CD4-positive, alpha-beta T cell treated with Interleukin-4 for 1 hour (primary cell): ENCODE measurements at regions not wholly inside any gene's neighbourhood (a gene's known extent, or its start where the extent isn't known, plus 50 kb on each side); places are given as distances from the start of the nearest gene placed in this dataset.

ENCODE experiments used
- DNase-seq, 2 donors: peaks; one replicate each; pipeline ENCODE4 v3.0.0-alpha.2; 2020 to 2022

GRCh38 chr11:69974528-69974927 is 103.6 kb upstream of the ANO1 start:
- no peak for DNase-seq

- no peak for DNase-seq
These were observed 102.3 kb upstream of the ANO1 start for GRCh38 chr11:69975822-69976221.

GRCh38 chr11:69976794-69977193 is 101.3 kb upstream of the ANO1 start:
- DNase-seq = no peak

DNA sequence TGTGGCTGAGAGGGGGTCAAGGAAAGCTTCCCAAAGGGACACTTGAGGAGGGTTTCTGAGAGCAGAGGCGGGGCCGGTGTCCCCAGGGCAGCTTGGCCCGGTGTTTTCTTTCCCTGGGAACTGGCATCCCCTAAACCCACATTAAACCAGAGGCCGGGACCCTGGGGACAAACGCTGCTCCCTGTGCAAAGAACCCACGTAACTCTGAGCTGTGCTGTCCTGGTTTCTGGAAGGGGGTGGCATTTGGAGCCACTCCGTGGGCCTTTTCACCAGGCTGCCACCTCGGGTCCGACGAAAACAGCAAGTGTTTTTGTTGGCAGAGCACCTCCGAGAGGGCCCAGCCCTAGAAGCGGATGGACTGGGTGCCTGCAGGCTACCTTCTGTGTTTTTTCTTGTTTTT is 100.2 kb upstream of the ANO1 start:
- DNase-seq = no peak

- DNase-seq = no peak
These were observed 99.1 kb upstream of the ANO1 start for GRCh38 chr11:69978841-69979614.

DNA sequence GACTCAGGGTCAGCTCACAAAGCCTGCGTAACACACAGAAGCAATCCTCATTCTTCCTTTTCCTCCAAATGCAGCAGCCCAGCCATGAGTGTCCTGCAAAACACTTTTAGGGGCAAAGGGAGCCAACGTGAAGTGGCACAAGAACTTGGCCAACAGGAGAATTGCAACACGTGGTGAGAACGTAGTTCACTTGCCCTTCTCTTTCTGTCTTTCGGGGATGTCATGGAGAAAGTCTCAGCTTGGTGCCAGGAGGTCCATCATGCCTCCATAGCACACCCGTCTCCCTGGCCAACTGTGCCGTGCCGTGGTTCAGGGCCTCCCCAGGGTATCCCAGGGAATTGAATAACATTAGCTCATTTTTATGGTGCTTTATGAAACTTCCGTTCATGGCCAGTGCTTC is 98.5 kb upstream of the ANO1 start:
- no peak for DNase-seq

GRCh38 chr11:69981119-69981784 is 96.9 kb upstream of the ANO1 start:
- no peak for DNase-seq

DNA sequence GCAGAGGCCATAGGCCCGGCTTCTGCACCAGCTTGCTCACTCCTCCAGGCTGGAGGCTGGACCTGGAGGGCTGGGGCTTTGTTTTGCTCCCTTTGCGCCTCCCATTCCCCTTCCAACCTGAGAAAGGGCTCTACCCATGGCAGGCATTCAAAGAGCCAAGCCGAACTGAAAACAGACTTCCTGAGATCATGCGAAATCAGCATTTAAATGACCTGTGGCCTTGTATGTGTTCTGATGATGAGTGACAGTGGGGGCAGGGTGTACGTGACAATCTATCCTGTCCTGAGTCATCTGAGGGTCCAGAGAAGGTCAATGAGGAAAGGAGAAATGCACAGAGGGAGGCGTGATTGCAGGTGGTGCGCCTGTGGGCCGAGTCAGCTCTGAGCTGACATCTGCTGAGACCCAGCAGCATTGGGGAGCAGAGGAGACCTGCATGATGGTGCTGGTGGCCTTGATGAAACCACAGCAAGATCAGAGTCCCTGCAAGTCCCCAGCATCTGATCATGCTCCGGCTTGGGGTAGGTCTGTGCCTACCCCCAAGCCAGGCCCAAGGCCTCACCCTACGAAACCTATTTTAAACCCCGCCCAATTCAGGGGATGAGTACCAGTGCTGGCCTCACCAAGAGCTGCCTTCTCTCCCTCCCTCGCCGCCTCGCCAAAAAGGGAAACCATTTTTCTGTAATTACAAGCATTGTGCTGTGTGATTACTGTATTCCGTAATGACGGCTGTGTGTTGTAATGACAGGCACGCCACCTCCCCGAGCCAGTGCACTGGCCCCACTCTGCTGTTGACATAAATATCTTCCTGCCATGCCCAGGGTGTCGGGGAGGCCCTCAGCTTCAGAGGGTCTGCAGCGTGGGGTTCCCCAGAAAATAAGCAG is 95.2 kb upstream of the ANO1 start:
- DNase-seq = no peak

GRCh38 chr11:69983571-69983877 is 94.6 kb upstream of the ANO1 start:
- DNase-seq = no peak

DNA sequence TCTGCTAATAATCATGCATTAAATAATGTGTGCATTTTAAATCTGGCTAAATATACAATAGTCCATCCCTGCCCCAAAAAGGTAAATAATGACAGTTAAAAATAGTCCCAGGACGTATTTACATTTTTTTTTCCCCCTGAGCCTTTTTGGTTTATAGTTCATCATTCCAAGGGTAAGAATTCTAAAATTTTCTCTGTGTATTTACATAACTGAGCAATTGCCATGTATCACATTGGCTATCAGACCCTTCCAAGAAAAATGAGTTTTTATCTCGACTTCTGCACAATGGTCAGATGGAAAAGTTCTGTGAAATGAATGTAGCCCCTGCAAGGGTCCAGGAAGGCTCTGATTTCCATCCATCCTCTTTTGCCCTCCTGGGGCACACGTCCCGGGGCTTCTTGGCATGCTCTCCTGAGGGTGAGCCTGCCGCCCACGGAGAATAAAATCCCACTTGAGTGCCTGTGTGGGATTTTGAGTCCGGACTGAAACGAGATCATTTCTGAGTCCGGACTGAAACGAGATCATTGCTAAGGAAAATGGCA is 94.1 kb upstream of the ANO1 start:
- no peak for DNase-seq

- no peak for DNase-seq
These were observed 93.5 kb upstream of the ANO1 start for GRCh38 chr11:69984457-69985261.

DNA sequence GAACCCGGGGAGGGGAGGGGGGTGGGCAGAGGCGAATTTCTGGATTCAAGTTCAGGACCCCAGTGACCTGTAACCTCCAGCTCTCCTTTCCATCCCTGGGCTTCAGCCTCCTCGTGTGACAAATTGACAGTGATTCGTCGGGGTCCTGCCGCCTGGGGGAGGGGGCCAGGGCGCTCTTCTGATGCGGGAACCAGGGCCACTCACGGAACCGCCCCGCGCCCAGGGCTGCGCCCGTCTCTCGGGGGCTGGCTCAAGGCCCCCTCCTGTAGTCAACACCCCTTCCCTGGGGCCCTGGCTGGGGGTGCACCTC is 92.8 kb upstream of the ANO1 start:
- DNase-seq = no peak

GRCh38 chr11:69985641-69986439 is 92.3 kb upstream of the ANO1 start:
- no peak for DNase-seq

- no peak for DNase-seq
These were observed 91.7 kb upstream of the ANO1 start for GRCh38 chr11:69986440-69986787.

DNA sequence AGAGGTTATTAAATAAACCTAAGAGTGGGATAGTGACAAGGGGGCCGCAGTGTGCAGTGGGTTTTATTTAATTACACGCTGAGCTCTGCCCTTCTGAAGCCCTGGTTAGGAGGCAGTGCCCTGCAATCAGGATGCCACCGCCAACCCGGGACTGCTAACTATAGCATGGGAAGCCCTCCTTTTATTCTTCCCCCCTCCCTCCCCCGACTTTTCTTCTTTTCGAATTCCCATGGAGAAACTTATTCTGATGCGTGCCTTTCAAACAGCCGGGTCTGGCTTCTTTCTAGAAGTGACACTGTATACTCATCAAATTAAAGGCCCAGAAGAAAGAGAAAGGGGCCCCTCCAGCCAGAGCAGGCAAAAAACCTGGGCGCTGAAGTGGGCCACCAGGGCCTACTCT is 91.3 kb upstream of the ANO1 start:
- no peak for DNase-seq

GRCh38 chr11:69992026-69992425 is 86.1 kb upstream of the ANO1 start:
- no peak for DNase-seq

GRCh38 chr11:69992943-69993694 is 85.0 kb upstream of the ANO1 start:
- no peak for DNase-seq

GRCh38 chr11:69994810-69995209 is 83.3 kb upstream of the ANO1 start:
- no peak for DNase-seq

DNA sequence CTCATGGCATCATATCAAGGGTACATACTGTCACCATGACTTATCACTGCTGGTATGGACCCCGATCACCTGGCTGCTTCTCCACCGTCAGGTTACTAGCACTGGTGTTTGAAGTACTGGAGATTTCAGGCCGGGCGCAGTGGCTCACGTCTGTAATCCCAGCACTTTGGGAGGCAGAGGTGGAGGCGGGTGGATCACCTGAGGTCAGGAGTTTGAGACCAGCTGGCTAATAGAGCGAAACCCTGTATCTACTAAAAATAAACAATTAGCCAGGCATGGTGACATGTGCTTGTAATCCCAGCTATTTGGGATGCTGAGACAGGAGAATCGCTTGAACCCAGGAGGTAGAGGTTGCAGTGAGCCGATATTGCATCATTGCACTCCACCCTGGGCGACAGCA is 82.4 kb upstream of the ANO1 start:
- DNase-seq = no peak

- no peak for DNase-seq
These were observed 81.7 kb upstream of the ANO1 start for GRCh38 chr11:69996451-69996850.

GRCh38 chr11:69997352-69997751 is 80.8 kb upstream of the ANO1 start:
- no peak for DNase-seq
